A549 (cell line): ENCODE measurements at regions not wholly inside any gene's neighbourhood (a gene's known extent, or its start where the extent isn't known, plus 50 kb on each side); places are given as distances from the start of the nearest gene placed in this dataset.

Source experiments
- BCL3 ChIP-seq: fragments of >200 bp; sonication (Bioruptor Twin); formaldehyde crosslinking; IDR thresholded peaks from 3 replicates; pipeline ENCODE4 v1.6.1; 2016
- CEBPB ChIP-seq, 2 experiments: fragments of >200 bp in 1 of 2; sonication (Bioruptor Twin) in 1 of 2; formaldehyde crosslinking in 1 of 2; IDR thresholded peaks; 2 replicates each; pipeline ENCODE4 v1.6.1; 2012 to 2016
- HDAC2 ChIP-seq: fragments of 200-600 bp; sonication (generic); IDR thresholded peaks from 2 replicates; pipeline ENCODE4 v1.6.1; 2016
- MYC ChIP-seq: IDR thresholded peaks from 2 replicates; pipeline ENCODE4 v1.6.1; 2012; ENCODE audit warnings: mild to moderate bottlenecking, inconsistent platforms, low read length, improper control_type of control experiment, borderline replicate concordance
- POLR2A ChIP-seq: IDR thresholded peaks from 2 replicates; pipeline ENCODE4 v1.6.1; 2012; ENCODE audit warnings: mild to moderate bottlenecking, low read length
- RAD21 ChIP-seq, 2 experiments: fragments of >200 bp in 1 of 2; sonication (Bioruptor Twin) in 1 of 2; formaldehyde crosslinking in 1 of 2; IDR thresholded peaks in 1 of 2; conservative IDR thresholded peaks in 1 of 2; 2 replicates in 1 of 2; 3 replicates in 1 of 2; pipeline ENCODE4 v1.6.1; 2012 to 2018; ENCODE audit warnings: inconsistent platforms in 1 of 2
- RARB ChIP-seq: fragments of 250-450 bp; sonication (Bioruptor Pico); IDR thresholded peaks from 2 replicates; pipeline ENCODE4 v1.8.0; 2021; ENCODE audit warnings: mild to moderate bottlenecking, moderate library complexity
- SMC3 ChIP-seq: fragments of >200 bp; sonication (Bioruptor Twin); formaldehyde crosslinking; IDR thresholded peaks from 3 replicates; pipeline ENCODE4 v1.6.1; 2018; ENCODE audit warnings: inconsistent platforms
- ZFP36 ChIP-seq: fragments of 450-650 bp; IDR thresholded peaks from 2 replicates; pipeline ENCODE4 v1.6.1; 2014; ENCODE audit warnings: borderline replicate concordance; ENCODE audit not compliant: partially characterized antibody
- TF ChIP-seq, protein P1 (sequence below): fragments of >200 bp; sonication (Bioruptor Twin); formaldehyde crosslinking; IDR thresholded peaks from 3 replicates; pipeline ENCODE4 v1.5.1; 2016
- TF ChIP-seq, protein P2 (sequence below): fragments of 200-600 bp; sonication (generic); IDR thresholded peaks from 2 replicates; pipeline ENCODE4 v1.6.1; 2016; ENCODE audit warnings: antibody characterized with exemption, mild to moderate bottlenecking, moderate library complexity

DNA sequence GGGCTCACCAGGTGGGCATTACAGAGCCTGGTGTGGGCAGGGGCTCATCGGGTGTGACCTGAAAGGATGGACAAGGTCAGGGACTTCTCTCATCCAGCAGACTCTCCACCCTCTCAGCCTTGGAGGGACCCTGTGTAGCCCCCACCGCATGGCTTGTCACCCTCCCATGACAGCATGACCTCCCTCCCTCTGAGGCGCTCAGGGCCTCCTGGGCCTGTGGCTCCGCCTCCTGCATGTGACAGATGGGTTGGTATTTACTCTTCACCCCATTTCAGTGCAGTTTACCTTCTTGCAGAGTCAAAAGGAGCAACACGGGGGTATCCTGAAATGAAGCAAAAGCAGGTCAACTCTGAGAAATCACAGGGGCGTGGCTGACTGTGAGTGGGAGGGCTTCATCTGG is 298.6 kb upstream of the AJAP1 start:
- TF ChIP-seq, protein P1, sequence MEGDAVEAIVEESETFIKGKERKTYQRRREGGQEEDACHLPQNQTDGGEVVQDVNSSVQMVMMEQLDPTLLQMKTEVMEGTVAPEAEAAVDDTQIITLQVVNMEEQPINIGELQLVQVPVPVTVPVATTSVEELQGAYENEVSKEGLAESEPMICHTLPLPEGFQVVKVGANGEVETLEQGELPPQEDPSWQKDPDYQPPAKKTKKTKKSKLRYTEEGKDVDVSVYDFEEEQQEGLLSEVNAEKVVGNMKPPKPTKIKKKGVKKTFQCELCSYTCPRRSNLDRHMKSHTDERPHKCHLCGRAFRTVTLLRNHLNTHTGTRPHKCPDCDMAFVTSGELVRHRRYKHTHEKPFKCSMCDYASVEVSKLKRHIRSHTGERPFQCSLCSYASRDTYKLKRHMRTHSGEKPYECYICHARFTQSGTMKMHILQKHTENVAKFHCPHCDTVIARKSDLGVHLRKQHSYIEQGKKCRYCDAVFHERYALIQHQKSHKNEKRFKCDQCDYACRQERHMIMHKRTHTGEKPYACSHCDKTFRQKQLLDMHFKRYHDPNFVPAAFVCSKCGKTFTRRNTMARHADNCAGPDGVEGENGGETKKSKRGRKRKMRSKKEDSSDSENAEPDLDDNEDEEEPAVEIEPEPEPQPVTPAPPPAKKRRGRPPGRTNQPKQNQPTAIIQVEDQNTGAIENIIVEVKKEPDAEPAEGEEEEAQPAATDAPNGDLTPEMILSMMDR: no peak
- TF ChIP-seq RAD21 (conservative IDR thresholded peaks at IDR 0.05 in 1 of 2, IDR thresholded peaks at IDR 0.05 in 1 of 2): no peak
- no peak for TF ChIP-seq RARB (CRISPR knock-in tag)
- TF ChIP-seq HDAC2: no peak
- no peak for TF ChIP-seq CEBPB (IDR thresholded peaks at IDR 0.05)
- no peak for TF ChIP-seq SMC3
- TF ChIP-seq ZFP36: no peak
- TF ChIP-seq, protein P2, sequence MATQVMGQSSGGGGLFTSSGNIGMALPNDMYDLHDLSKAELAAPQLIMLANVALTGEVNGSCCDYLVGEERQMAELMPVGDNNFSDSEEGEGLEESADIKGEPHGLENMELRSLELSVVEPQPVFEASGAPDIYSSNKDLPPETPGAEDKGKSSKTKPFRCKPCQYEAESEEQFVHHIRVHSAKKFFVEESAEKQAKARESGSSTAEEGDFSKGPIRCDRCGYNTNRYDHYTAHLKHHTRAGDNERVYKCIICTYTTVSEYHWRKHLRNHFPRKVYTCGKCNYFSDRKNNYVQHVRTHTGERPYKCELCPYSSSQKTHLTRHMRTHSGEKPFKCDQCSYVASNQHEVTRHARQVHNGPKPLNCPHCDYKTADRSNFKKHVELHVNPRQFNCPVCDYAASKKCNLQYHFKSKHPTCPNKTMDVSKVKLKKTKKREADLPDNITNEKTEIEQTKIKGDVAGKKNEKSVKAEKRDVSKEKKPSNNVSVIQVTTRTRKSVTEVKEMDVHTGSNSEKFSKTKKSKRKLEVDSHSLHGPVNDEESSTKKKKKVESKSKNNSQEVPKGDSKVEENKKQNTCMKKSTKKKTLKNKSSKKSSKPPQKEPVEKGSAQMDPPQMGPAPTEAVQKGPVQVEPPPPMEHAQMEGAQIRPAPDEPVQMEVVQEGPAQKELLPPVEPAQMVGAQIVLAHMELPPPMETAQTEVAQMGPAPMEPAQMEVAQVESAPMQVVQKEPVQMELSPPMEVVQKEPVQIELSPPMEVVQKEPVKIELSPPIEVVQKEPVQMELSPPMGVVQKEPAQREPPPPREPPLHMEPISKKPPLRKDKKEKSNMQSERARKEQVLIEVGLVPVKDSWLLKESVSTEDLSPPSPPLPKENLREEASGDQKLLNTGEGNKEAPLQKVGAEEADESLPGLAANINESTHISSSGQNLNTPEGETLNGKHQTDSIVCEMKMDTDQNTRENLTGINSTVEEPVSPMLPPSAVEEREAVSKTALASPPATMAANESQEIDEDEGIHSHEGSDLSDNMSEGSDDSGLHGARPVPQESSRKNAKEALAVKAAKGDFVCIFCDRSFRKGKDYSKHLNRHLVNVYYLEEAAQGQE: no peak
- TF ChIP-seq POLR2A: no peak
- no peak for TF ChIP-seq BCL3
- no peak for TF ChIP-seq MYC
